H1 (cell line): ENCODE measurements at regions not wholly inside any gene's neighbourhood (a gene's known extent, or its start where the extent isn't known, plus 50 kb on each side); places are given as distances from the start of the nearest gene placed in this dataset.

ENCODE experiments used
- ASH2L ChIP-seq: fragments of 200-600, 300-600 bp; sonication (generic); IDR thresholded peaks from one replicate; pipeline ENCODE4 v1.7.1; 2017; ENCODE audit warnings: low read length
- CEBPB ChIP-seq: IDR thresholded peaks from 2 replicates; pipeline ENCODE4 v1.6.1; 2012; ENCODE audit warnings: low read depth, low read length
- FOSL1 ChIP-seq: IDR thresholded peaks from 2 replicates; pipeline ENCODE4 v1.6.1; 2011; ENCODE audit warnings: mild to moderate bottlenecking, low read depth, low read length, moderate library complexity; ENCODE audit not compliant: insufficient read depth
- RBBP5 ChIP-seq: IDR thresholded peaks from 2 replicates; pipeline ENCODE4 v1.7.1; 2012; ENCODE audit warnings: low read depth, mild to moderate bottlenecking, inconsistent platforms, low read length, moderate library complexity, borderline replicate concordance
- RXRA ChIP-seq: IDR thresholded peaks from 2 replicates; pipeline ENCODE4 v1.6.1; 2011; ENCODE audit warnings: low read depth, mild to moderate bottlenecking, low read length, moderate library complexity; ENCODE audit not compliant: insufficient read depth
- TCF12 ChIP-seq: IDR thresholded peaks from 2 replicates; pipeline ENCODE4 v1.6.1; 2011; ENCODE audit warnings: low read depth, mild to moderate bottlenecking, low read length

GRCh38 chr5:77839691-77840090 lies 63.6 kb upstream of the TBCA start (continued):
- TF ChIP-seq TCF12 = no peak
- TF ChIP-seq RBBP5 = no peak
- TF ChIP-seq FOSL1 = no peak
- TF ChIP-seq RXRA = no peak
- no peak for TF ChIP-seq ASH2L
- TF ChIP-seq CEBPB = no peak
